Upper lobe of left lung (tissue), 4 donors: ENCODE measurements at regions not wholly inside any gene's neighbourhood (a gene's known extent, or its start where the extent isn't known, plus 50 kb on each side); places are given as distances from the start of the nearest gene placed in this dataset.

ENCODE experiments used
- CTCF ChIP-seq, 6 experiments: fragments of 450-650 bp in 4 of 6; fragments of 200-600 bp in 2 of 6; sonication (generic) in 2 of 6; IDR thresholded peaks; one replicate each; pipeline ENCODE4 v1.5.1; 2016 to 2019; ENCODE audit warnings: antibody characterized with exemption in 6 of 6
- EP300 ChIP-seq, 4 donors: sonication (generic); formaldehyde crosslinking; IDR thresholded peaks; one replicate each; pipeline ENCODE4 v1.5.1; 2017; ENCODE audit warnings: antibody characterized with exemption in 4 of 4, control low read depth in 2 of 4
- POLR2A ChIP-seq, 4 donors: fragments of 450-650 bp; IDR thresholded peaks; one replicate each; pipeline ENCODE4 v1.5.1; 2016 to 2017; ENCODE audit warnings: antibody characterized with exemption in 4 of 4, mild to moderate bottlenecking in 2 of 4
- POLR2AphosphoS5 ChIP-seq, 2 donors: sonication (generic); formaldehyde crosslinking; IDR thresholded peaks; one replicate each; pipeline ENCODE4 v1.5.1; 2017; ENCODE audit warnings: antibody characterized with exemption in 2 of 2

DNA sequence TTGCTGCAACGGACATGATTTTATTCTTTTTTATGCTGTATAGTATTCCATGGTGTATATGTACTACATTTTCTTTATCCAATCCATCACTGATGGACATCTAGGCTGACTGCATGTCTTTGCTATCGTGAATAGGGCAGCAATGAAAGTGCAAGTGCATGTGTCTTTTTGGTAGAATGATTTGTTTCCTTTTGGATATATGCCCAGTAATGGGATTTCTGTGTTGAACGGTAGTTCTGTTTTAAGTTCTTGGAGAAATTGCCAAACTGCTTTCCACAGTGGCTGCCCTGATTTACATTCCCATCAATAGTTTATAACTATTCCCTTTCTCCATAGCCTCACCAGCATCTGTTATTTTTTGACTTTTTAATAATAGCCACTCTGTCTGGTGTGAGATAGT, 99.7 kb upstream of the CRIM1 start:
- TF ChIP-seq POLR2A (IDR thresholded peaks at IDR 0.05) (no peak), CTCF (IDR thresholded peaks at IDR 0.05) (no peak), EP300 (IDR thresholded peaks at IDR 0.05) (no peak), POLR2AphosphoS5 (IDR thresholded peaks at IDR 0.05) (no peak)
